Bronchial epithelial cell (primary cell): ENCODE measurements at regions not wholly inside any gene's neighbourhood (a gene's known extent, or its start where the extent isn't known, plus 50 kb on each side); places are given as distances from the start of the nearest gene placed in this dataset.

ENCODE experiments used
- DNase-seq: peaks from one replicate; pipeline ENCODE4 v3.0.0-alpha.2; 2010; ENCODE audit warnings: low read depth
- FAIRE-seq: peaks from 2 replicates; lab custom pipeline; 2011; peaks lifted over from hg19 to GRCh38; lab: Jason Lieb, UNC
- H3K27me3 ChIP-seq: 2 replicates; pipeline ENCODE4 v1.5.1; 2011; ENCODE audit warnings: low read length; ENCODE audit not compliant: control insufficient read depth, insufficient read depth
- H3K36me3 ChIP-seq: 2 replicates; pipeline ENCODE4 v1.5.1; 2011; ENCODE audit warnings: low read length; ENCODE audit not compliant: control insufficient read depth, insufficient read depth
- H3K4me3 ChIP-seq: 2 replicates; pipeline ENCODE4 v1.5.1; 2011; ENCODE audit warnings: mild to moderate bottlenecking, low read depth, low read length, control low read depth
- CTCF ChIP-seq: IDR thresholded peaks from 2 replicates; pipeline ENCODE4 v1.5.1; 2011; ENCODE audit warnings: mild to moderate bottlenecking, moderate library complexity, low read length, control low read depth, inconsistent platforms; ENCODE audit not compliant: insufficient read depth, severe bottlenecking

- FAIRE-seq = no peak
- Histone ChIP-seq H3K4me3 (no peak overlapping the region), H3K27me3 (no peaks in the 10 kb centered on the region), H3K36me3 (no peaks in the 10 kb centered on the region)
- TF ChIP-seq CTCF = no peak
- no peak for DNase-seq
These were observed 52.4 kb upstream of the ATF7IP2 start for GRCh38 chr16:10333321-10334032.

- H3K4me3 ChIP-seq = no peak overlapping the region
These were observed 50.2 kb upstream of the ATF7IP2 start for GRCh38 chr16:10335681-10336080.

More at GRCh38 chr16:10335681-10336080, 50.2 kb upstream of the ATF7IP2 start:
- Histone ChIP-seq H3K27me3 (no peaks in the 10 kb centered on the region), H3K36me3 (no peaks in the 10 kb centered on the region)
- no peak for FAIRE-seq
- DNase-seq = no peak
- TF ChIP-seq CTCF = no peak
